HG02588 (cell line): ENCODE measurements at regions not wholly inside any gene's neighbourhood (a gene's known extent, or its start where the extent isn't known, plus 50 kb on each side); places are given as distances from the start of the nearest gene placed in this dataset.

Source experiments
- ATAC-seq: cut with Tn5 transposase; IDR thresholded peaks from one replicate; pipeline ENCODE4 v1.9.1; 2021; ENCODE audit warnings: mild to moderate bottlenecking, moderate library complexity; ENCODE audit not compliant: unreplicated experiment

DNA sequence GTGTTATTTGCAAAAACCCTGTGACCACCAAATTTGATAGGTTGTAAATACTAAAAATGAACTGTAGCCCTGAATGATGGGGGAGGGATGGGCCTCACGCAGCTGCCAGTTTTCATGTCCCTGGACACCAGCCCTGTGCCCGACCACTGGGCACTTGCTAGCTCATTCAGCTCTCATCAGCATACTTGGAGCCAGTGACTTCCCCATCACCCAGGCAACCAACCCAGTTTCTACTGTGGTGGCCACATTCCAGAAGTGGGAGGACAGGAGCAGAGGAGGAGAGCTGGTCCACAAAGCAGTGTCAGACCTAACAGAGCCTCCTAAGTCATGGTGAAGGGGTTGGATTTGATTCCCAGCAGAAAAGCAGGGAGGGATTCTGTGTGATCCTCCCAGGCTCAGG is 128.2 kb downstream of the CPEB2 start:
- no peak for ATAC-seq

DNA sequence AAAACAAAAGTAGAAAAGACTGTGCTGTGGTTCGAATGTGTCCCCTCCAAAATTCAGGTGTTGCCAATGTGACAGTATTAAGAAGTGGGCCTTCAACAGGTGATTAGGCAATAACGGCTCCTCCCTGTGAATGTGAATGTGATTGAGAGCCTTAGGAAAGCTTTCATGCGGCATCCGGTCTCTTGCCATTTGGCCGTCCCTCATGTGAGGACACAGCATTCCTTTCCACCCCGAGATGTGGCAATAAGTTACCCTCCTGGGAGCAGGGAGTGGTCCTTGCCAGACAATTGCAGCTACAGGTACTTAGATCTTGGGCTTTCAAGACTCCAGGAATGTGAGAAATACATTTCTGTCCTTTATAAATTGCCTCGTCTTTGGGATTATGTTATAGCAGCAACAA is 129.3 kb downstream of the CPEB2 start:
- ATAC-seq = no peak

- no peak for ATAC-seq
These were observed 130.5 kb downstream of the CPEB2 start for GRCh38 chr4:15132739-15133138.

GRCh38 chr4:15139599-15139998 is 137.3 kb downstream of the CPEB2 start:
- ATAC-seq = no peak

- ATAC-seq = no peak
These were observed 139.9 kb downstream of the CPEB2 start for GRCh38 chr4:15142201-15142600.

GRCh38 chr4:15143551-15143950 is 141.3 kb downstream of the CPEB2 start:
- no peak for ATAC-seq

- no peak for ATAC-seq
These were observed 142.1 kb downstream of the CPEB2 start for GRCh38 chr4:15144249-15144966.

- no peak for ATAC-seq
These were observed 142.7 kb downstream of the CPEB2 start for GRCh38 chr4:15144967-15145295.

DNA sequence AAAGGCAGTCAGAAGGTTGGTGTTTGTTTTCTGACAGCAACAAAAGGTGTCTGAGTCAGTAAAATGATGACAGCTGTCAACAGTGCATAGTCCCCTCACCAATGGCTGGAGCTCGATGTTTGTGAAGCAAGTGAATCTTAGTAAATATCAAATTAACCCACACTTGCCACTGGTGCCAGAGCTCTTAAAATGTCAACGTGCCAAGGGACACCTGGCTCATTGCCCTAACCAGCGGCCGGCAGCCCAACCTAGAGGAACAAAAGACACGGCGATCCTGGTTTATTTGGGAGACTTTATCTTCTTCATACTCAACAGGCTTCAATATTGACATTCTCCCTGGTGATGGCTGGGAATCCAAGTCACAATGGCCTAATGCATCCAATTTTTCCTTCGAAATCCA is 143.4 kb downstream of the CPEB2 start:
- no peak for ATAC-seq

DNA sequence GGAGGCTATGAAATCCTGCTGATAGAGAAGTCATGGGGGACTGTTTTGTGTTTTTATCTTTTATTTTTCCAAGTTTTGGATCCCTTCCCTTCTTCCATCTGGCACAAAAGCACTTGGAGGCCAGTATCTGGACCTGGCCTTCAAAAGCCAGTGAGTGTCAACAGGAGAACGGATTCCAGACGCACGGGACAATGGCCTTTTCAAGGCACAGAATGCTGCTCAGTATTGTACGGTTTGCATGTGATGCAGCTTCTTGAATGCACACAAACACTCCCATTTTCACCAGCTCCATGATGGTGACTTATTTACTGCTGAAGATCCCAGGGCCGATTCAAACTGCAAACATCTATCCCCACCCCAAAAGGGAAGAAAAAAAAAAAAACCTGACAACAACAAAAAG is 145.4 kb downstream of the CPEB2 start:
- no peak for ATAC-seq

GRCh38 chr4:15148199-15148598 is 145.9 kb downstream of the CPEB2 start:
- no peak for ATAC-seq

GRCh38 chr4:15148691-15149090 is 146.4 kb downstream of the CPEB2 start:
- no peak for ATAC-seq

DNA sequence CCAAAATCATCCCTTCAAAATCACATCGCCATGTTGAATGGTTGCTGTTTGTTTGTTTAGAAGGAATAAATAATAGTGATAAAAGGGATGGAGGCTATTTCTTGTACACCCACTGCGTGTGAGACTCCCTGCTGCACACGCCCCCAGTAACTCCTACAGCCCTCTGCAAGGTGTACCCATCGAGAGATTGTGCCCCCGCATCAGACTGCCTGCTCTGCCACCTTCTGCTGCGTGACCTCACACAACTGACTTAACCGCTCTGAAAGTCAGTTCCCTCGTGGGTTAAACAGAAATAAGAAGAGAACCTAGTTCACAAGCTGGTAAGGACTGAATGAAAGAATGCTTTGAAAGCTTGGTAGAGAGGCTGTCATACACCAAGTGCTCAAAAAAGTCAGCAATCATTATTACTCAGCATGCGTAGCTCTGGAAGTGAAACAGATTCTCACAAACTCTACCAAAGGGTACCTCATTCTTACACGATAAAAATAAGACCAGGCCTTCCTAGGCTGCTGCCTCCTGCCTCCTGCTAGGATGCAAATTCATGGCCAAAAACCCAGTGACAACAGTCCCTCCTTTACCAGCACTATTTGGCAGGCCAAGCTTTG is 147.1 kb downstream of the CPEB2 start:
- peak; percentile 50 for ATAC-seq

GRCh38 chr4:15149839-15150592 is 147.7 kb downstream of the CPEB2 start:
- ATAC-seq = peak; percentile 89

DNA sequence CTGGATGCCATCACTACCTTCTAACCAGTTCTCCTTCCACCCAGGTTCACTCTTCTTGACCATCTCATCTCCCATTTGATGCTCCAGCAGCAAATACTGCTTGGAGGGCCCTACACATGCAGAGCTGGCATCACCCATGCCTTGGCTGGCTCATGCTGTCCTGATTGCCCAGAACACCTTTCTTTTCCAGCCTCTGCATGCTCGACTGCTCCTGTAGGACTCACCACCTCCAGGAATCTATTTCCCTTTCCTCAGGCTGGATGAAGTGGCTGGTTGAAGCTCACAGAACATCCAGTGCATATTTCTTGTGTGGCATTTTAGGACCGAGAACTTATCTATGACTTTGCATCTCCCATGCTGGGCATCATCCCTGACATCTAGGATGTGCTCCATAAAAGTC is 148.3 kb downstream of the CPEB2 start:
- no peak for ATAC-seq

DNA sequence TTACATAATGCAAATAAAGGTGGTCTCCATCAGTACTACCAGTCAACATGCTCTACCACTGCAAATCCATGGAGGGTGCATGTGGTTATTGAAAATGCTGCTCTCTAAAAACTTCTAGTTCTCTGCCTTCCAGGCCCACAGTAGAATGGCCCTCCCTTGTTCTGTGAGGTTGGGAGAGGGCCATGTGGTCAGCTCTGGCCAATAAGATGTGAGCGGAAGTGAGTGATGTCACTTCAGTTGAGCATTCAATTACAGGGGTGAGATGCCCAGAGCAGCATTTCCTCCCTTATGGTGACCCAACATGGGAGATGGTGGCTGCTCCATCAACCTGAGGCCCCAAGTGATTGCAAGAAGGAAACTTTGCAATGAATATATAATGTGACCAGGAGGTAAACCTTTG is 148.8 kb downstream of the CPEB2 start:
- no peak for ATAC-seq

DNA sequence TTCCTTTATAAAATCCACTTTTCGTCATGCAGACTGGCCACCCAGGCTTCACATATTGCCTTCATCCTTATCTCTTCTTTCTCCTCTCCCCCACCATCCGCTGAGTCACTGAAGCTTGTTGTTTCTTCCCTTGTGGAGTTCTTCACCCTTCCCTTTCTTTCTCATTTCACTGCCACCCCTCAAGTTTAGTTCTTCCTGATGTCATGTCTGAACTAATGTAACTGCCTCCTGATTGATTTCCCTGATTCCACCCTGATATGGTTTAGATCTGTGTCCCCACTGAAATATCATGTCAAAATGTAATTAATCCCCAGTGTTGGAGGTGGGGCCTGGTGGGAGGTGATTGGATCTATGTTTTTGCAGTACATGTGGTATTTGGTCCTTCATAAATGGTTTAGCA is 151.4 kb downstream of the CPEB2 start:
- ATAC-seq = no peak

GRCh38 chr4:15158406-15159091 is 156.3 kb downstream of the CPEB2 start:
- no peak for ATAC-seq

- ATAC-seq = no peak
These were observed 157.3 kb downstream of the CPEB2 start for GRCh38 chr4:15159477-15160019.

GRCh38 chr4:15161439-15161838 is 159.2 kb downstream of the CPEB2 start:
- no peak for ATAC-seq

- no peak for ATAC-seq
These were observed 159.8 kb downstream of the CPEB2 start for GRCh38 chr4:15162046-15162445.
